ENCODE measurements at regions not wholly inside any gene's neighbourhood (a gene's known extent, or its start where the extent isn't known, plus 50 kb on each side); places are given as distances from the start of the nearest gene placed in this dataset.
A peak's percentile ranks its signal among the peaks of the same experiment; 100 is the strongest.

GRCh38 chr19:28487999-28488398 is 725.0 kb downstream of the UQCRFS1 start:
- intact Hi-C loops (cut with DNase I), result no loop called here
- no peaks in the 10 kb centered on the region for H3K9me3 ChIP-seq (replicated peaks in 1 of 3)
- no peak for DNase-seq
- WGBS, 4 donors, result 75 to 83% (median 79%) methylated on average over 6 of the region's 6 CpGs
- no peak for TF ChIP-seq CTCF (IDR thresholded peaks at IDR 0.05)
- TF ChIP-seq POLR2A (IDR thresholded peaks at IDR 0.05), result no peak
- H3K27me3 ChIP-seq, result peaks cover 4% of the 10 kb centered on the region
- no peaks in the 10 kb centered on the region for H3K36me3 ChIP-seq (replicated peaks in 1 of 2)
- no peak overlapping the region for H3K27ac ChIP-seq
- H3K4me3 ChIP-seq, result no peak overlapping the region
- H3K4me1 ChIP-seq (replicated peaks in 1 of 2), result no peaks in the 10 kb centered on the region

- intact Hi-C loops (cut with DNase I), result no loop called here
- no peak overlapping the region for H3K27ac ChIP-seq
- DNase-seq, result no peak
- H3K27me3 ChIP-seq, result peaks cover 4% of the 10 kb centered on the region
- no peaks in the 10 kb centered on the region for H3K9me3 ChIP-seq (replicated peaks in 1 of 3)
- no peaks in the 10 kb centered on the region for H3K36me3 ChIP-seq (replicated peaks in 1 of 2)
- H3K4me1 ChIP-seq (replicated peaks in 1 of 2), result no peaks in the 10 kb centered on the region
- TF ChIP-seq CTCF (IDR thresholded peaks at IDR 0.05), result no peak
- no peak for TF ChIP-seq POLR2A (IDR thresholded peaks at IDR 0.05)
- no peak overlapping the region for H3K4me3 ChIP-seq
Measured at GRCh38 chr19:28486926-28487325, 726.0 kb downstream of the UQCRFS1 start.

DNA sequence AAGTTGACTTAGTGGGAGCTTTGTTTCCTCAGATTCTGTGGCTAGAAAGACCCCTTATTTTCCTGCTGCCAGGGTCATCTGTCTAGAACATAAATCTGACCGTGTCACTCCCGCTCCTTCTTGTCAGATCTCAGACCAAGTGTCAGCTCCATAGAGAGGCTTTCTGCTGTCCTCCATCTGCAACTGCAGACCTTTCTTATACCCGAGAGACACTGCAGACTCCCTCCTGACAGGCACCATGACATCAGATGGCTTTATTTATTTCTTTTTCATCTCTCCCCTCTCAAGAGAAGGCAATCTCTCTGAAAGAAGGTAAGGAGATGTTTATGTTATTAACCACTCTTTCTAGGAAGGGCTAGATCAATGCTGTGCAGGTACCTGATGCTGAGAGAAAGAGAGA is 726.5 kb downstream of the UQCRFS1 start:
- no peak overlapping the region for H3K4me3 ChIP-seq
- 53 to 71% (median 58%) methylated on average over 3 of the region's 3 CpGs for WGBS, 4 donors
- peaks cover 4% of the 10 kb centered on the region for H3K27me3 ChIP-seq
- no peaks in the 10 kb centered on the region for H3K36me3 ChIP-seq (replicated peaks in 1 of 2)
- H3K27ac ChIP-seq, result no peak overlapping the region
- no peak for DNase-seq
- H3K4me1 ChIP-seq (replicated peaks in 1 of 2), result no peaks in the 10 kb centered on the region
- intact Hi-C loops (cut with DNase I), result no loop called here
- no peak for TF ChIP-seq POLR2A (IDR thresholded peaks at IDR 0.05)
- TF ChIP-seq CTCF (IDR thresholded peaks at IDR 0.05), result no peak
- H3K9me3 ChIP-seq (replicated peaks in 1 of 3), result no peaks in the 10 kb centered on the region

DNA sequence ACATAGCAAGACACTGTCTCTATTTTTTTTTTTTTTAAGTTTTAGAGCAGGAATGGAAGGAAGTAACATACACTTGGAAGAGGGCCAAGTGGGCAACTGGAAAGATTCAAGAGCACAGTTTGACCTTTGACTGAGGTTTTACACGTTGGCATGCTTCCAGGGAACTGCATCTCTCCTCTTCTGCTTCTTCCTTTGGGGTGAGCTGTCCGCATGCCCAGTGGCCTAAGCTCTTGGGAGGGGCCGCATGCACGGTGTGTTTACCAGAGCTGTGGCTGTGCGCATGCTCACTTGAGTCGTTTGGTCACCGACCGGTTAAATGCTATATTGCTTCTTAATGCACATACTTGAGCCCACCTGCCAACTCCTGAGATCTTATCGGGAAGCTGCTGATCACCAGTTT is 727.7 kb downstream of the UQCRFS1 start:
- Histone ChIP-seq H3K27ac (no peak overlapping the region), H3K36me3 (replicated peaks in 1 of 2) (no peaks in the 10 kb centered on the region), H3K9me3 (replicated peaks in 1 of 3) (no peaks in the 10 kb centered on the region), H3K27me3 (peaks cover 4% of the 10 kb centered on the region), H3K4me1 (replicated peaks in 1 of 2) (no peaks in the 10 kb centered on the region), H3K4me3 (no peak overlapping the region)
- peak; percentile 20 to 58 (median 40) for DNase-seq
- intact Hi-C loops (cut with DNase I), result no loop called here
- 53 to 61% (median 56%) methylated on average over 9 of the region's 9 CpGs for WGBS, 4 donors
- TF ChIP-seq POLR2A (IDR thresholded peaks at IDR 0.05) (no peak), CTCF (IDR thresholded peaks at IDR 0.05) (no peak)
